Dedifferentiated amniotic fluid mesenchymal stem cell (primary cell): ENCODE measurements at regions not wholly inside any gene's neighbourhood (a gene's known extent, or its start where the extent isn't known, plus 50 kb on each side); places are given as distances from the start of the nearest gene placed in this dataset.
A peak's percentile ranks its signal among the peaks of the same experiment; 100 is the strongest.

Experiments
- DNase-seq: peaks from one replicate; pipeline ENCODE4 v3.0.0-alpha.2; 2016; ENCODE audit errors: extremely low spot score

GRCh38 chr13:80037505-80037888 is 303.4 kb downstream of the SPRY2 start:
- peak; percentile 85 for DNase-seq

DNA sequence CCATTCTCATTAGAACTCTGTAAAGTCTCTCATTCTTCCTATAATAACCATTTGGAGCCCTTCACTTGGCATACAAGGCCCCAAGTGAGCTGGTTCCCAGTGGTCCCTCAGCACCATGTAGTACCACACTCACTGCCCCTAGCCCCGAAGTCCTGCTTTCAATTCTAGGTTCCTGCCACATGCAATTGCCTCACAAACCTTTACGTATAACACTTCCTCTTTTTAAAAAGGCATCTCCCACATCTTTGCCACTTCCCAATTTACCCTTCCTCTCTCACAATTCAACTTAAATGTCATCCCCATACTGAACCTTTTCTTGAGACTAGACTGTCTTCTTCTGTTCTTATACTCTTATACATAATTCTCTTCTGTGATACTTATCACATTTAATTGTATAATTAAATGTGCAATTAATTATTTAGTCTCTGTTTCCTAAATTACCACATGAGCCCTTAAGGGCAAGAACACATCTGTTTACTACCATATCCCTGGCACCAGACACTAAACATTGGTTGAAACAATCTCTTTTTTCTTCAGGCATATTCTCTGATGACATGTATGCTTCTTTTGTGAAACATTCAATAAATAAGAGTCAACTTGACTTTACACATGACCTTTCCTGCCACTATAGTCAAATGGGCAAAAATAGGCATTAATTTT is 304.0 kb downstream of the SPRY2 start:
- DNase-seq = no peak

DNA sequence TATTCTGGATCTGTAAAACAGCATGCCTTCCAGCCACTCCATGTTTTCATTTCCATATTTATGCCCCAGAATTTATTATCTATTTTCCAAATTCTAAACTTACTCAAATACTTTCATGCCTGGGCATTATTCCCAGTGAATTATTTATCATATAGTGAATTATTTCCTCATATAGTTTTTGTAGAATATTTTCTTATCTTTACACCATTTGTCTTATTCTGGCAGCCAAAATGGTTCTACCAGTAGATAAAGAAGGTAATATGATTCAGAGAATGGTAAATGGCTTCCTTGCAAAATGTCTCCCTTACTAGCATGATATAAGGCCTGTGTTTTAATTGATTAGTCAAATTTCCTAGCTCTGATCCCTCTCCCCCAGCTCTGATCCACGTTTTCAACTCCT is 305.8 kb downstream of the SPRY2 start:
- no peak for DNase-seq

GRCh38 chr13:80033951-80034350 is 307.0 kb downstream of the SPRY2 start:
- no peak for DNase-seq

GRCh38 chr13:80033286-80033685 is 307.6 kb downstream of the SPRY2 start:
- DNase-seq = no peak

GRCh38 chr13:80030491-80030890 is 310.4 kb downstream of the SPRY2 start:
- peak; percentile 42 for DNase-seq

DNA sequence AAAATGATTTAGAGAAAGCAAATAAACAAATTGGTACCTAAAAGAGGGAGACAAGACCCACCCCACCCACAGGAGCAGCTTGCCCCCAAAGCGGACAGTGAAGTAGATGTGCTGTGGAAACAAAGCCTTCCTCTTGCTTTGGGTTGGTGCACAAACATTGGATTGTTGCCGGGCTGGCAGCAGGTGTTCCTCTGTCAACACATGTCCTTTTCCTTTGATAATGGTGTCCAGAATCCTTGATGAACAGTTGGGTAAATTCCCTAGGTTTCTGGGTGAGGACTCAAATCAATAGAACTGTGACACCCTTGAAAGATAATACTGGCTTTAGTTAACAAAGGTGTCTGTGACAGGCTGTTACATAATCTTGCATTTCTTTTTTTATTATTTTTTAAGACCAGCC is 311.8 kb downstream of the SPRY2 start:
- DNase-seq = no peak

DNA sequence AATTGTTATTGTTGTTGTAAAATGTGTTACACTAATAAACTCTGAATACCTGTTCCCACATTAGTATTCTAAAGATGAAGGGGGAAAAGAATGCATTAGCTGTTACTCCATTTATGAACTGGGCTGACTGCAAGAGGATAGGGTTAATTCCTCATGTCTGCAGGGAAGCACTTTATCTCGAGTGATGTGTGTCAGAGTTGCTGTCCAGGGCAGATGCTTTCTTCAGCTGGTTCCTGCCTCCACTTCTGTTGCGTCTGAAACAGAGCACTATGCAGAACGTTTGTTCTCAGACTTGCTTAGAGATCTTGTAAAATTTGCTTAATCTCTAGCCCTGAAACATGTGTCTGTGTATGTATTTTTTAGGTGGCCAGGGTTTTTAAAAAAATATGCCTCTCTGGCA is 318.8 kb downstream of the SPRY2 start:
- DNase-seq = no peak

DNA sequence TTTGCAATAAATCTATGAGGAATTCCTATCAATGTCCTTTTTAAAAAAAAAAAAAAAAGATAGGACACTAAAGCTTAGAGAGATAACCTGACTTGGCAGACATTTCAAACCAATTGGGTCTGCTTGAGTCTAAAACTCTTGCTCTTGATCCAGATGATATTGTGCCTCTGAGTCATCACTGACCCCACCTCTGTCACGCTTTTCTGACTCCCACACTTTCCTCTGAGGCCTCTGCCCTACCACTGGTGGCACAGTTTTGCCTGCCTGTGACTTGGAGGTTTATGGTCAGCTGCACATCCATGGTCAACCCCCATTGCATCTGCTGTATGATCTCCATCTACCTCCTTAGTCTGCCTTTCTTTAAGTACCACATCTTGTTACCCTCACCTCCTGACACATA is 328.7 kb downstream of the SPRY2 start:
- DNase-seq = no peak

DNA sequence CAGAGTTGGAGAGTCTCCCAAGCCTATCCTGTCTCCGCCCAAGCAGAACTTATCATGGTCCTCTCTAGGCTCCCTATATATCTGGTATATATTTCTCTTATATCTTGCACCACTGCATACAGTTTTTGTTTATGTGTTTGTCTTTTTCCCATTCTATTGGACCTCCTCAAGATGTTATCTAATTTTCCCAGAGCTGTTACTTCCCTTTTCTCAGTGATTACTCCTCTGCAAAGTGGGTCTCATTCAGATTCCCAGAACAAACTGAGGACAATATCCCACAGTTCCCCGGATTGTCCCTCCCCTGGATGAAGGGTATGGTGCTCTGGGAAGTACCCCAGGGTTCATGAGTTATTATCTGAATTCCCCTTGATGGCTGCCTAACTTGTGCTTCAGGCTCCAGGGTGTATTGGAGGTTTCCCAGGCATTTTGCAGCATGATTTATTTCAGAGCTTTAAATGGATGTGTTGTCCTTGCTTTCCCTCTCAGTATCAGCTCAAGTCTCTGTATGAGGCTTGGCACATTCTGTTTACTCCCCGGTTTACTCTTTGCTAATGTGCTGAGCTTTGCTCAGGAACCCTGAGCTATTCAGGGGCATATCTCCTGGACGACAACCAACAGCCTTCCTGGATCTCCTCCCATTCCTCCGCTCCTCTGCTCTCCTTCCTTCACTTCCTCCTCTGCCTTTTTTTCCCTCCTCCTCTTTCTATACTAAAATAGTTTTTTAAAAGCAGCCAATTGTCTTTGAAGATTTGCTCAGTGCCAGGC is 329.3 kb downstream of the SPRY2 start:
- no peak for DNase-seq

DNA sequence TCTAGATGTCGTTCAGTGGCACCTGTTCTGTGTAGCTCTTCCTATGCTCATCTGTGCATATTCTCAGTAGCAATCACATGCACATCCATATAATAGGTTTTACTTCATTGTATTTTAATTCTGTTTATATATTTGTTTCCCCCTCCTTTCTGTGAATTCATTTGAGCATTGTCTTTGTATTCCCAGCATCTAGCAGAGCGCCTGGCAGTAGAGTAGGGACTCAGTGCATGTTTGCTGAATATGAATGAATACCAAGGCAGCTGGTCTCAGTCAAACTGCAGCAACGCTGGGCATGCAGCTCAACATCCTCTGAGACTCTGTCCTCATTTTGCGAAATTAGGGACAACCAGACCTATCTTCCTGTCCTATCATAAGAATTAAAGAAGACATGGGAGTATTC is 330.1 kb downstream of the SPRY2 start:
- DNase-seq = no peak

GRCh38 chr13:80010286-80010831 is 330.6 kb downstream of the SPRY2 start:
- no peak for DNase-seq

DNA sequence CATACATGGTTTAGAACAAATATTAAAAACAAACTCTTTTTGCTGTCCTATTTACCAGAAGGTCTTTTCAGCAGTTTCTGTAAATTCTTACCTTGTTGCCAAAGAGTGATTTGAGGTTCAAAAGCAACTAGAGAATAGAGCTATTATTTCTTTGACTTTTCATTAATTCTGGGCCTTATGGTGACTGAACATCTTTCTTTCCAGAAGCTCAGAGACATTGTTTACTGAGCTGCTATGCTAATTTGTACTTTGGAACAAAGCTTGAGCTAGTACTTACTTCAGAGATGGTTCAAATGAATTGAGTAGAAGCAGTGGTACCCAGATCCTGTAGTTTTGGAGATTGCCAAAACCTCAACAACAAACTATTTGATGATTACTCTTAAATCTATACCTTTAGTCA is 331.2 kb downstream of the SPRY2 start:
- no peak for DNase-seq

- no peak for DNase-seq
These were observed 334.0 kb downstream of the SPRY2 start for GRCh38 chr13:80006940-80007339.

DNA sequence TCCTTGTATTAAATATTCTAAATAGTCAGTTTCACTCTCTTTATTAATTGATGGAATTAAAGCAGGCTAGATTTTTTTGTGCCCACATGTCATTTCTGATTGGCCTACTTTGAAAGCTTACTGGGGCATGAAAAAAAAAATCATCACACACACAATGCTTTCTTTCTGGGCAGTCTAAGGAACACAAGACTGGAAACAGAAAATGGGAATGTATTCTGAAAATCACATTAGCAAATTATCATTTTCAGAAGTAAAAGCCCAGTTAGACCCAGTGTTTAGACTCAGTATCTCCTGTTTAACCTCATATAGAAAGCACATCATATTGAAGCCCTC is 339.4 kb downstream of the SPRY2 start:
- DNase-seq = no peak

DNA sequence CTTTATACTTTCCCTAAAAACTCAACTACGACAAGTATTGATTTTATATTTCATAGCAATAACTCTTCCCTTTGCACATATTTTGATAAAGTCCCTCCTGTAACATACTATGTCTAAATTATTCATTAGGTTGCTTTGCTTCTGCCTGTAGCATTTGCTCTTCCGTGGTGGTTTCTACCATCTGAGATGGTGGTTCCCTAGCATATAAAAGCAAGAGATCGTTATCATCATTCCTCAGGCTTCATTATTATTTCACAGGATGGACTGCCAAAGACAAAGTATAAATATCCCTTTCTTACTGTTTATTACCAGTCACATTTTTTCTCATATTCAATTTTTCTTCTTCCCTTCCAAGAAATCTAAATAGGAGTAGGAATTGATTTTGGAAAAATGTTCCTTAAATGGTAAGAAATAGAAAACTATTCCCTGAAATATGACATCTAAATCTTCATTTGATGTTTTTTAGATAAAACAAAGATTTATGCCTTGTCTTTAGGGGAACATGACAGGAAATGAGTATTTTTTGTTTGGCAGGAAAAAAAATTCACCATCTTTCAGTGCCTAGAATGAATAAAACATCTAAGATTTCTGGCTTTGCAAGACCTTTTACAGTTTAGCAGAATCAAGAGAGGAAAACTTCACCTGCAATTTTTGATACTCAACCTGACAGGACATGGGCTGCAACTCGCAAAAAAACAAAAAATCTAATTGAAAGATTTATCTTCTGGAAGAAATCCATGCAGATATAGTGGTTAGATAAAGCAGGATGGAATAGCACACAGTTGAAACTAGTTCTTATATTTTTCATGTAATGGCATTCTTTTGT is 340.0 kb downstream of the SPRY2 start:
- no peak for DNase-seq

DNA sequence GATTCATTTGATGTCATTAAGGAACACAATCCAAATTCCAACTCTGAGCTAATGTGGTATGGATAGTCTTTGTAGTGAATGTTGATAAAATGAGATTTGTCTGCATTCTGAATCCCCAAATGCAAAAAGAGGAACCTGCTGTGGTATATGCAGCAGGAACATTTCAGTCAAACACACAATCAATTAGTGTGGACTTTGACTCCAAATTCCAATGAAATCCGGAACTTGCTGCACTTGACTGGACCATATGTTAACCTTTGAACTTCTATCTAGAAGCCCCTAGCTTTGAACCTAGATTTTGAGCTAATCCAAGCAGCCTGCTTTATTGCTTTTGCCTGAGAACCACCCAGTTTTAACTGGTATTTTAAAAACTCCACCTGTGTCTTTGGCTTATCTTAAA is 341.3 kb downstream of the SPRY2 start:
- no peak for DNase-seq

DNA sequence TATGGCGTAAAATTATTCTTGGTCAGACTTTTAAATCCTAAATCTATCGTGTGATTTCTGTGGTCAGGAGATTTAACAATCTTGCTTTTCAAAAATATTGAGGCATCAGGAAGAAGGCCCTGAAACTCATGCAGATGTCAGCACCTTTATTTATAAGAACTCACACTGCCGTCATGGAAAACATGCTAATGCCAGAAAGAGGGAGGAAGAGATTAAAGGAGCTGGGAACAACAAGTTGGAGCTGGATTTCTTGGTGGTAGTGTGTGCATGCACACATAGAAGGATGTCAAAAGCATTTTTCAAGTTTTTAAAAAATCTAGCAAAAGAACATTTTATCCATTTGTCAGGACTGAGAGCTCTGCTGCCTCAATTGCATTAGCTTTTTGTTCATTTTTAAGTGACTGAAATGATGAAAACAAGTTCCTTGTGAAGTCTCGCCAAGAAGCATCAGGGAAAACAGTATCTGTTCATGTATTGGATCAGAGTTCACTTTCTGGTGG is 342.5 kb downstream of the SPRY2 start:
- no peak for DNase-seq

DNA sequence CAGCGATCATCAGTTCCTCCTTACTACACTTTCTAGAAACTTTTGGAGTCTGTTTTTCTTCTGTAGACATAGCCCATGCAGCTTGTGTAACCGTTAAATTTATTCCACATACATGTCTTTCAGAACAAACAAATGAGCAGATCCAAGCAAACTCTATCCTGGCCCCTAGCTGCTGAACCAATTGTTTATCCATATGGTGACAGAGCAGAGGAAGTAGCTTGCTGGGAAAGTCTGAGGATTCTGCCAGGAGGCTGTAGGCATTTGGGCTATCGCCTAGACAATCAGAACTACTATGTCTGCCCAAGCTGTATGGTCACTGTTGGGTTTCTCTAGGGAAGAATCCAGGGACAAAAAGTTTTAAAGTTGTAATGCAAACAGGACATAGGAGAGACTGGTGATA is 343.7 kb downstream of the SPRY2 start:
- DNase-seq = no peak

- peak; percentile 29 for DNase-seq
These were observed 345.6 kb downstream of the SPRY2 start for GRCh38 chr13:79995334-79995733.

- no peak for DNase-seq
These were observed 348.8 kb downstream of the SPRY2 start for GRCh38 chr13:79992111-79992510.

GRCh38 chr13:79990048-79990447 is 350.9 kb downstream of the SPRY2 start:
- DNase-seq = no peak
